ENCODE measurements at regions not wholly inside any gene's neighbourhood (a gene's known extent, or its start where the extent isn't known, plus 50 kb on each side); places are given as distances from the start of the nearest gene placed in this dataset.

- Histone ChIP-seq H3K4me3 (ENCODE audit: control insufficient read depth in 2 of 3, extremely low read depth in 1 of 3, insufficient read depth in 2 of 3, low read depth in 1 of 3, low read length in 3 of 3) (no peak overlapping the region), H3K4me2 (ENCODE audit: control insufficient read depth, extremely low read depth, insufficient read depth, low read depth, low read length) (no peak overlapping the region), H2AFZ (ENCODE audit: control insufficient read depth, low read length) (no peak overlapping the region), H3K4me1 (ENCODE audit: control insufficient read depth, extremely low read depth, insufficient read depth, low read length) (no peaks in the 10 kb centered on the region), H4K20me1 (ENCODE audit: control insufficient read depth, extremely low read depth, insufficient read depth, low read length) (no peaks in the 10 kb centered on the region), H3K9ac (ENCODE audit: control insufficient read depth, extremely low read depth, insufficient read depth, low read length) (no peak overlapping the region), H3K27ac (ENCODE audit: control insufficient read depth, insufficient read depth, low read length) (no peak overlapping the region), H3K9me1 (ENCODE audit: control insufficient read depth, extremely low read depth, insufficient read depth, low read length) (no peaks in the 10 kb centered on the region), H3K27me3 (ENCODE audit: control insufficient read depth, extremely low read depth, insufficient read depth, low read length) (no peaks in the 10 kb centered on the region), H3K79me2 (ENCODE audit: control insufficient read depth, insufficient read depth, low read length) (no peaks in the 10 kb centered on the region), H3K36me3 (ENCODE audit: control insufficient read depth in 2 of 2, extremely low read depth in 1 of 2, insufficient read depth in 2 of 2, low read length in 2 of 2) (no peaks in the 10 kb centered on the region), H3K9me3 (ENCODE audit: control insufficient read depth, low read depth, low read length) (no peaks in the 10 kb centered on the region)
- no peak for TF ChIP-seq EZH2 (IDR thresholded peaks at IDR 0.05; ENCODE audit: low read length)
- peak in 2 of 3 experiments; percentile 20 to 29 for TF ChIP-seq CTCF (optimal IDR thresholded peaks at IDR 0.05 in 1 of 3, IDR thresholded peaks at IDR 0.05 in 1 of 3, conservative IDR thresholded peaks at IDR 0.05 in 1 of 3; ENCODE audit: extremely low read depth in 1 of 3, insufficient read depth in 2 of 3, low read length in 3 of 3)
- FAIRE-seq (no peak), DNase-seq (ENCODE audit: low read depth, low spot score) (no peak)
- dilution Hi-C loops (cut with MboI; ENCODE audit: extremely low pct_ligation_motif_present, low sequenced_read_pairs), result no loop called here
These were observed 531.8 kb downstream of the GLUD2 start for GRCh38 chrX:121579016-121579760.

DNA sequence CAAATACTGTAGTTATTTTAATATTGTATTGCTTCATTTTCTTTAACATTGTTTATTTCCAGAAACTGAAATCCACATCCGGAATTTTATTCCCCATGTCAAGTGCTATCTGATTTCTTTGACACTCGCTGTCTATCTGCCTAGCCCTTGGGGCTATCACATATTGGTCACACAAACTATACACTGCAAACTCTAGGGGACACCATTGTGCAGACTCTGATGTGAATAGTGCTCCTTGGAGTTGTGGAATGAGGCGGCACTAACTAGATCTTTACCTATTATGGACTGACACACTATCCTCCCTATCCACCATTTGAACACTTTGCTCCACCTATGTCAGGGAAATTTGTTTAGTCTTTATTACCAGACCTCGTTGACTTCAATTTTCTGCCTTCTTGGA is 534.5 kb downstream of the GLUD2 start:
- H3K27ac ChIP-seq (ENCODE audit: control insufficient read depth, insufficient read depth, low read length), result no peak overlapping the region
- peak in 1 of 3 experiments; percentile 30 for TF ChIP-seq CTCF (optimal IDR thresholded peaks at IDR 0.05 in 1 of 3, IDR thresholded peaks at IDR 0.05 in 1 of 3, conservative IDR thresholded peaks at IDR 0.05 in 1 of 3; ENCODE audit: extremely low read depth in 1 of 3, insufficient read depth in 2 of 3, low read length in 3 of 3)
- no peak for TF ChIP-seq EZH2 (IDR thresholded peaks at IDR 0.05; ENCODE audit: low read length)
- H3K36me3 ChIP-seq (ENCODE audit: control insufficient read depth in 2 of 2, extremely low read depth in 1 of 2, insufficient read depth in 2 of 2, low read length in 2 of 2), result no peaks in the 10 kb centered on the region
- H3K4me3 ChIP-seq (ENCODE audit: control insufficient read depth in 2 of 3, extremely low read depth in 1 of 3, insufficient read depth in 2 of 3, low read depth in 1 of 3, low read length in 3 of 3), result no peak overlapping the region
- dilution Hi-C loops (cut with MboI; ENCODE audit: extremely low pct_ligation_motif_present, low sequenced_read_pairs), result no loop called here
- no peak overlapping the region for H2AFZ ChIP-seq (ENCODE audit: control insufficient read depth, low read length)
- H4K20me1 ChIP-seq (ENCODE audit: control insufficient read depth, extremely low read depth, insufficient read depth, low read length), result no peaks in the 10 kb centered on the region
- H3K4me1 ChIP-seq (ENCODE audit: control insufficient read depth, extremely low read depth, insufficient read depth, low read length), result no peaks in the 10 kb centered on the region
- H3K9me3 ChIP-seq (ENCODE audit: control insufficient read depth, low read depth, low read length), result no peaks in the 10 kb centered on the region
- H3K4me2 ChIP-seq (ENCODE audit: control insufficient read depth, extremely low read depth, insufficient read depth, low read depth, low read length), result no peak overlapping the region
- H3K9me1 ChIP-seq (ENCODE audit: control insufficient read depth, extremely low read depth, insufficient read depth, low read length), result no peaks in the 10 kb centered on the region
- DNase-seq (ENCODE audit: low read depth, low spot score), result no peak
- no peak for FAIRE-seq
- no peaks in the 10 kb centered on the region for H3K27me3 ChIP-seq (ENCODE audit: control insufficient read depth, extremely low read depth, insufficient read depth, low read length)
- H3K9ac ChIP-seq (ENCODE audit: control insufficient read depth, extremely low read depth, insufficient read depth, low read length), result no peak overlapping the region
- H3K79me2 ChIP-seq (ENCODE audit: control insufficient read depth, insufficient read depth, low read length), result no peaks in the 10 kb centered on the region

Data from keratinocyte (primary cell).